H1 (cell line): ENCODE measurements at regions not wholly inside any gene's neighbourhood (a gene's known extent, or its start where the extent isn't known, plus 50 kb on each side); places are given as distances from the start of the nearest gene placed in this dataset.

Source experiments
- CTCF ChIA-PET: fragments of 300-600 bp; sonication (Branson Sonifier 250); formaldehyde crosslinking; loops from one replicate; lab custom pipeline; 2021; ENCODE audit not compliant: partially characterized antibody; lab: Charles Lee
- POLR2A ChIA-PET: fragments of 300-600 bp; sonication (Branson Sonifier 250); formaldehyde crosslinking; loops from one replicate; lab custom pipeline; 2021; ENCODE audit warnings: inconsistent platforms; ENCODE audit not compliant: partially characterized antibody; lab: Charles Lee
- DNase-seq, 2 experiments: peaks; one replicate each; pipeline versions ENCODE4 v3.0.0 to v3.0.0-alpha.2; 2010 to 2022; ENCODE audit warnings: low spot score in 2 of 2, low read depth in 1 of 2, mixed read lengths in 1 of 2
- FAIRE-seq: peaks from 2 replicates; lab custom pipeline; 2011; peaks lifted over from hg19 to GRCh38; lab: Jason Lieb, UNC
- H2AFZ ChIP-seq: 2 replicates; pipeline ENCODE4 v1.8.1; 2012; ENCODE audit warnings: low read length, inconsistent platforms
- H2AK5ac ChIP-seq: 2 replicates; pipeline ENCODE4 v1.6.1; 2013; ENCODE audit warnings: low read depth, low read length
- H2BK120ac ChIP-seq: replicated peaks from 2 replicates; pipeline ENCODE3; 2013; ENCODE audit warnings: low read depth, low read length, inconsistent platforms
- H2BK12ac ChIP-seq: 2 replicates; pipeline ENCODE4 v1.6.1; 2013; ENCODE audit warnings: low read depth, low read length
- H2BK15ac ChIP-seq: 2 replicates; pipeline ENCODE4 v1.6.1; 2013; ENCODE audit warnings: low read length
- H2BK20ac ChIP-seq: 2 replicates; pipeline ENCODE4 v1.6.1; 2013; ENCODE audit warnings: low read length
- H2BK5ac ChIP-seq: 2 replicates; pipeline ENCODE4 v1.6.1; 2013; ENCODE audit warnings: low read depth, low read length
- H3K14ac ChIP-seq: 2 replicates; pipeline ENCODE4 v1.6.1; 2013; ENCODE audit warnings: inconsistent platforms; ENCODE audit not compliant: insufficient read length
- H3K18ac ChIP-seq: 2 replicates; pipeline ENCODE4 v1.6.1; 2013; ENCODE audit warnings: low read length; ENCODE audit errors: extremely low read depth
- H3K23ac ChIP-seq: 2 replicates; pipeline ENCODE4 v1.6.1; 2013; ENCODE audit warnings: inconsistent platforms; ENCODE audit not compliant: insufficient read length
- H3K23me2 ChIP-seq: 2 replicates; pipeline ENCODE4 v1.6.1; 2013; ENCODE audit warnings: low read depth, low read length
- H3K27ac ChIP-seq: 2 replicates; pipeline ENCODE4 v1.6.1; 2011; ENCODE audit warnings: low read depth, low read length, inconsistent platforms
- H3K27me3 ChIP-seq, 4 experiments: replicated peaks in 1 of 4; 1 replicate in 1 of 4; 2 replicates in 3 of 4; pipeline versions ENCODE4 v1.6.1 to v1.8.1; 2011 to 2013; ENCODE audit warnings: low read length in 3 of 4, mild to moderate bottlenecking in 3 of 4, inconsistent platforms in 2 of 4, mixed read lengths in 2 of 4, moderate library complexity in 1 of 4; ENCODE audit not compliant: control insufficient read depth in 3 of 4, insufficient read depth in 3 of 4; ENCODE audit errors: extremely low read depth in 1 of 4
- H3K36me3 ChIP-seq, 4 experiments: 2 replicates each; pipeline versions ENCODE4 v1.6.1 to v1.8.1; 2011 to 2013; ENCODE audit warnings: mild to moderate bottlenecking in 4 of 4, low read length in 3 of 4, moderate library complexity in 2 of 4, control low read depth in 1 of 4, inconsistent platforms in 1 of 4; ENCODE audit not compliant: insufficient read depth in 4 of 4, control insufficient read depth in 2 of 4
- H3K4ac ChIP-seq: replicated peaks from 2 replicates; pipeline ENCODE3; 2013; ENCODE audit warnings: low read length, low read depth, mixed read lengths, inconsistent platforms; ENCODE audit not compliant: insufficient read length
- H3K4me1 ChIP-seq, 4 experiments: replicated peaks in 1 of 4; 1 replicate in 1 of 4; 2 replicates in 3 of 4; pipeline versions ENCODE4 v1.6.1 to v1.8.1; 2011 to 2013; ENCODE audit warnings: low read length in 3 of 4, inconsistent platforms in 2 of 4, mixed read lengths in 1 of 4; ENCODE audit not compliant: insufficient read depth in 4 of 4, control insufficient read depth in 3 of 4
- H3K4me2 ChIP-seq, 2 experiments: 2 replicates each; pipeline versions ENCODE4 v1.6.1 to v1.8.1; 2011 to 2013; ENCODE audit warnings: low read depth in 2 of 2, low read length in 2 of 2, control low read depth in 1 of 2, inconsistent platforms in 1 of 2, mild to moderate bottlenecking in 1 of 2; ENCODE audit not compliant: insufficient read depth in 1 of 2
- H3K4me3 ChIP-seq, 4 experiments: fragments of 200-600, 300-600 bp in 1 of 4; sonication (generic), shearing (Covaris generic), sonication (Bioruptor Twin) in 1 of 4; 2 replicates each; pipeline versions ENCODE4 v1.5.1 to v1.8.1; 2011 to 2016; ENCODE audit warnings: low read length in 4 of 4, low read depth in 3 of 4, control low read depth in 2 of 4, inconsistent platforms in 2 of 4, mild to moderate bottlenecking in 2 of 4, mixed read lengths in 1 of 4, moderate library complexity in 1 of 4; ENCODE audit not compliant: insufficient read depth in 2 of 4; ENCODE audit errors: extremely low read depth in 1 of 4
- H3K56ac ChIP-seq: replicated peaks from 2 replicates; pipeline ENCODE3; 2013; ENCODE audit warnings: low read depth, mild to moderate bottlenecking, mixed read lengths, low read length, inconsistent platforms; ENCODE audit not compliant: insufficient read length
- H3K79me1 ChIP-seq: 2 replicates; pipeline ENCODE4 v1.6.1; 2013; ENCODE audit warnings: low read depth, low read length, control low read depth
- H3K79me2 ChIP-seq, 2 experiments: 2 replicates each; pipeline versions ENCODE4 v1.6.1 to v1.8.1; 2012 to 2013; ENCODE audit warnings: low read length in 2 of 2, mild to moderate bottlenecking in 2 of 2, inconsistent platforms in 1 of 2; ENCODE audit not compliant: insufficient read depth in 2 of 2, control insufficient read depth in 1 of 2
- H3K9ac ChIP-seq, 4 experiments: replicated peaks in 1 of 4; 1 replicate in 1 of 4; 2 replicates in 3 of 4; pipeline versions ENCODE4 v1.6.1 to v1.8.1; 2011 to 2013; ENCODE audit warnings: low read depth in 3 of 4, low read length in 3 of 4, control low read depth in 2 of 4, mild to moderate bottlenecking in 2 of 4, moderate library complexity in 2 of 4, inconsistent platforms in 1 of 4; ENCODE audit errors: extremely low read depth in 1 of 4
- H3K9me3 ChIP-seq, 2 experiments: 2 replicates each; pipeline versions ENCODE4 v1.6.1 to v1.8.1; 2012 to 2013; ENCODE audit warnings: mild to moderate bottlenecking in 2 of 2, moderate library complexity in 2 of 2, control low read depth in 1 of 2, inconsistent platforms in 1 of 2, low read depth in 1 of 2, low read length in 1 of 2, mixed read lengths in 1 of 2; ENCODE audit not compliant: insufficient read depth in 2 of 2
- H4K20me1 ChIP-seq, 2 experiments: replicated peaks in 1 of 2; 2 replicates each; pipeline versions ENCODE3 to v1.8.1; 2011 to 2013; ENCODE audit warnings: inconsistent platforms in 2 of 2, low read length in 2 of 2, mild to moderate bottlenecking in 1 of 2; ENCODE audit not compliant: insufficient read depth in 2 of 2, control insufficient read depth in 1 of 2
- H4K5ac ChIP-seq: 2 replicates; pipeline ENCODE4 v1.6.1; 2013; ENCODE audit warnings: low read length, low read depth, mixed read lengths, inconsistent platforms; ENCODE audit not compliant: insufficient read length
- H4K8ac ChIP-seq: 2 replicates; pipeline ENCODE4 v1.8.0; 2013; ENCODE audit warnings: mild to moderate bottlenecking, moderate library complexity, low read length, inconsistent platforms; ENCODE audit not compliant: insufficient read depth; ENCODE audit errors: extremely low read depth
- H4K91ac ChIP-seq: replicated peaks from 2 replicates; pipeline ENCODE3; 2013; ENCODE audit warnings: low read length, mixed read lengths, inconsistent platforms; ENCODE audit not compliant: insufficient read length
- CBX5 ChIP-seq: fragments of 300-800, 300-1000 bp; sonication (generic); IDR thresholded peaks from 2 replicates; pipeline ENCODE4 v1.7.1; 2016; ENCODE audit warnings: antibody characterized with exemption, low read length, low read depth
- CHD2 ChIP-seq: IDR thresholded peaks from 2 replicates; pipeline ENCODE4 v1.6.1; 2012; ENCODE audit warnings: low read length, improper control_type of control experiment
- EP300 ChIP-seq, 2 experiments: IDR thresholded peaks; 1 replicate in 1 of 2; 2 replicates in 1 of 2; pipeline ENCODE4 v1.6.1; 2011 to 2012; ENCODE audit warnings: low read depth in 2 of 2, low read length in 2 of 2, mild to moderate bottlenecking in 2 of 2, borderline replicate concordance in 1 of 2, inconsistent platforms in 1 of 2, moderate library complexity in 1 of 2
- KDM1A ChIP-seq: fragments of 200-600, 300-600 bp; sonication (generic); IDR thresholded peaks from 2 replicates; pipeline ENCODE4 v1.7.1; 2016; ENCODE audit warnings: mild to moderate bottlenecking, low read length, borderline replicate concordance
- MAFK ChIP-seq: IDR thresholded peaks from 2 replicates; pipeline ENCODE4 v1.6.1; 2012; ENCODE audit warnings: low read depth, mild to moderate bottlenecking, improper control_type of control experiment, low read length
- NRF1 ChIP-seq: IDR thresholded peaks from 2 replicates; pipeline ENCODE4 v1.6.1; 2011; ENCODE audit warnings: mild to moderate bottlenecking, low read depth, low read length, improper control_type of control experiment
- RBBP5 ChIP-seq: IDR thresholded peaks from 2 replicates; pipeline ENCODE4 v1.7.1; 2012; ENCODE audit warnings: low read depth, mild to moderate bottlenecking, inconsistent platforms, low read length, moderate library complexity, borderline replicate concordance
- RNF2 ChIP-seq: fragments of 200-900, 300-1000 bp; sonication (generic); IDR thresholded peaks from 2 replicates; pipeline ENCODE4 v1.7.1; 2016; ENCODE audit warnings: borderline replicate concordance, low read depth, mild to moderate bottlenecking, antibody characterized with exemption, low read length; ENCODE audit not compliant: poor library complexity, severe bottlenecking; ENCODE audit errors: missing control alignments
- SIX5 ChIP-seq: IDR thresholded peaks from 2 replicates; pipeline ENCODE4 v1.6.1; 2011; ENCODE audit warnings: mild to moderate bottlenecking, low read depth, low read length
- SP4 ChIP-seq: IDR thresholded peaks from 2 replicates; pipeline ENCODE4 v1.6.1; 2012; ENCODE audit warnings: low read length, inconsistent platforms
- TAF1 ChIP-seq: IDR thresholded peaks from 2 replicates; pipeline ENCODE4 v1.6.1; 2011; ENCODE audit warnings: mild to moderate bottlenecking, low read depth, low read length
- WGBS, 2 experiments: shearing (Covaris generic) in 1 of 2; methylation state at CpG; one replicate each; pipeline versions ENCODE4 v1.1.6 to v1.1.7; 2013 to 2015; ENCODE audit warnings: low lambda C conversion rate in 2 of 2, mixed read lengths in 2 of 2, inconsistent platforms in 1 of 2, low coverage in 1 of 2, missing lambda C conversion rate in 1 of 2; ENCODE audit not compliant: insufficient replicate concordance in 2 of 2, insufficient coverage in 1 of 2, insufficient read length in 1 of 2; ENCODE audit errors: extremely low coverage in 1 of 2, missing lambda C conversion rate in 1 of 2; 5-methylcytosine and 5-hydroxymethylcytosine counted together
- TF ChIP-seq, protein P1 (sequence below), 3 experiments: IDR thresholded peaks; 1 replicate in 2 of 3; 2 replicates in 1 of 3; pipeline versions ENCODE4 v1.5.1 to v1.6.1; 2011; ENCODE audit warnings: low read length in 3 of 3, mild to moderate bottlenecking in 3 of 3, inconsistent platforms in 2 of 3, low read depth in 1 of 3, moderate library complexity in 1 of 3; ENCODE audit not compliant: insufficient read depth in 1 of 3; ENCODE audit errors: control extremely low read depth in 1 of 3

DNA sequence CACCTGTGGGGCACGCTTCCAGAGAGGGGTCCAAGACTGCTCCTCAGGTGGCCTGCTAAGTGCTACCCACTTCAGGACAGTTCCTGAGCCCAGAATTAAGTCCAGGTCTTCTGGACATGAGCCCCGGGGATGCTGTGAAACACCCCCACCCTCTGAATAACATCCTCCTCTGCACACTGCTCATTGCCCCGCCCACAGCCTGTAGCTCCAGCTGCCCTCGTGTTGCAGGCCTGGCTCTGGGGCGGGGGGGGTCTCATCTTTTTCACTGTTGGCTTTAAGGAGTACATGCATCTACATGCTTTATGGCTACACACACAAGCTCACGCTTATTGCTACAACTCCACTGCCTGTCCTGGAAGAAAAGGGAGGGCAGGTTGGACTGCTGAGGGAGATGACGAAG is 92.8 kb downstream of the PTGR3 start:
- DNase-seq, result no peak
- H3K23me2 ChIP-seq, result no peaks in the 10 kb centered on the region
- H2BK20ac ChIP-seq, result no peak overlapping the region
- no peaks in the 10 kb centered on the region for H3K79me2 ChIP-seq
- no peak overlapping the region for H4K91ac ChIP-seq
- H3K4ac ChIP-seq, result no peak overlapping the region
- H3K79me1 ChIP-seq, result no peaks in the 10 kb centered on the region
- H3K56ac ChIP-seq, result no peak overlapping the region
- WGBS, 2 experiments, result 92% methylated on average over 5 of the region's 7 CpGs; no CpG with 5 or more reads in 1 of the 2 experiments
- H2AK5ac ChIP-seq, result no peak overlapping the region
- no peak overlapping the region for H3K4me2 ChIP-seq
- no peaks in the 10 kb centered on the region for H3K9me3 ChIP-seq
- CTCF ChIA-PET, result interaction anchor here (1.0 kb wide), 1 partner anchor 17 kb away, joined by 3 read pairs; no protein-coding TSS in a partner anchor
- no peak overlapping the region for H3K14ac ChIP-seq
- no peak overlapping the region for H3K4me3 ChIP-seq
- H3K4me1 ChIP-seq, result no peaks in the 10 kb centered on the region
- H3K27me3 ChIP-seq, result no peaks in the 10 kb centered on the region
- no peak overlapping the region for H2BK120ac ChIP-seq
- H2AFZ ChIP-seq, result no peak overlapping the region
- no peak overlapping the region for H2BK15ac ChIP-seq
- no peak overlapping the region for H3K18ac ChIP-seq
- H3K36me3 ChIP-seq, result no peaks in the 10 kb centered on the region
- POLR2A ChIA-PET, result no interaction called here
- no peak overlapping the region for H3K23ac ChIP-seq
- FAIRE-seq, result no peak
- no peak overlapping the region for H3K27ac ChIP-seq
- H4K5ac ChIP-seq, result no peak overlapping the region
- no peak overlapping the region for H2BK5ac ChIP-seq
- H4K20me1 ChIP-seq, result no peaks in the 10 kb centered on the region
- no peak overlapping the region for H3K9ac ChIP-seq
- H4K8ac ChIP-seq, result peak overlapping the region; percentile 68; the same call in 1 of the 2 replicates
- H2BK12ac ChIP-seq, result no peak overlapping the region
- TF ChIP-seq NRF1, result no peak
- no peak for TF ChIP-seq RBBP5
- TF ChIP-seq KDM1A, result no peak
- TF ChIP-seq CHD2, result no peak
- no peak for TF ChIP-seq MAFK
- no peak for TF ChIP-seq SIX5
- TF ChIP-seq EP300 (IDR thresholded peaks at IDR 0.05; ENCODE audit: borderline replicate concordance in 1 of 2, low read depth in 2 of 2, low read length in 2 of 2), result no peak
- TF ChIP-seq SP4, result no peak
- TF ChIP-seq, protein P1, sequence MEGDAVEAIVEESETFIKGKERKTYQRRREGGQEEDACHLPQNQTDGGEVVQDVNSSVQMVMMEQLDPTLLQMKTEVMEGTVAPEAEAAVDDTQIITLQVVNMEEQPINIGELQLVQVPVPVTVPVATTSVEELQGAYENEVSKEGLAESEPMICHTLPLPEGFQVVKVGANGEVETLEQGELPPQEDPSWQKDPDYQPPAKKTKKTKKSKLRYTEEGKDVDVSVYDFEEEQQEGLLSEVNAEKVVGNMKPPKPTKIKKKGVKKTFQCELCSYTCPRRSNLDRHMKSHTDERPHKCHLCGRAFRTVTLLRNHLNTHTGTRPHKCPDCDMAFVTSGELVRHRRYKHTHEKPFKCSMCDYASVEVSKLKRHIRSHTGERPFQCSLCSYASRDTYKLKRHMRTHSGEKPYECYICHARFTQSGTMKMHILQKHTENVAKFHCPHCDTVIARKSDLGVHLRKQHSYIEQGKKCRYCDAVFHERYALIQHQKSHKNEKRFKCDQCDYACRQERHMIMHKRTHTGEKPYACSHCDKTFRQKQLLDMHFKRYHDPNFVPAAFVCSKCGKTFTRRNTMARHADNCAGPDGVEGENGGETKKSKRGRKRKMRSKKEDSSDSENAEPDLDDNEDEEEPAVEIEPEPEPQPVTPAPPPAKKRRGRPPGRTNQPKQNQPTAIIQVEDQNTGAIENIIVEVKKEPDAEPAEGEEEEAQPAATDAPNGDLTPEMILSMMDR (IDR thresholded peaks at IDR 0.05; ENCODE audit: control extremely low read depth in 1 of 3, insufficient read depth in 1 of 3, low read depth in 1 of 3, low read length in 3 of 3), result no peak
- TF ChIP-seq RNF2, result no peak
- no peak for TF ChIP-seq CBX5
- TF ChIP-seq TAF1, result no peak
